ENCODE measurements at regions not wholly inside any gene's neighbourhood (a gene's known extent, or its start where the extent isn't known, plus 50 kb on each side); places are given as distances from the start of the nearest gene placed in this dataset.
"Not testable (repeated sequence)": the region's sequence is repeated elsewhere in the genome, so short reads cannot be mapped to it uniquely, and the experiment has no call there.

DNA sequence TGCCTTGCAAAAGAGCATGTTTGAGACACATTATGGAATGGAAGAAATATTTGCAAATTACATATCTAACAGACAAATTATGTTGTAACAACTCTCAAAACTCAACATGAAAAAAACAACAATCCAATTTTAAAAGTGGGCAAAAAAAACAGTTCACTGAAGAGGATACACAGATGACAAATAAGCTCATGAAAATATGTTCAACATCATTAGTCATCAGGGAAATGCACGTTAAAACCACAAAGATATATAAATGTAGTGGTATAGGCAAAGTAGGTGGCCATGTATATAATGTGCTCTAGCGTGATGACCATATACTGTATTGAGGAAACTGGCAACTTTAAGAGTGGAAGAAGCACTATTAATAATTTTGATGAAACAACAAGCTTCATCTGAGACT, 220.1 kb downstream of the IRS1 start:
- no peak for DNase-seq (ENCODE audit: low read depth)

DNA sequence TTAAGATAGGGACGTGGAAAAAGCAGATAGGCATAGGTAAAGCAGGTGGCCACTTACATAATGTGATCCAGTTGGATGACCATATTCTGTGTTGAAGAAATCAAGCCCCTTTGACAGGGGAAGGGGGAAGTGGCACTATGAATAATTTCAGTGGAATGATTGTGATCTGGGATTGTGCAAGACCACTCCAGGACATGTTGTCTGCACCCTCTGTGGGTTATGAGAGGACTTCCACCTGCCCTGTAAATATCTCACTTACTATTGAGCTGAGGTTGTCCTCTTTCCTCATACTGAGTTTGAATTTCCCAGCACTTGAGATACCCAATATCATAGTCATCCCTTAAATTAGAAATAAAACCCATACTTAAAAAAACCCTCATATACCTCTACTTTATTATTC, 220.7 kb downstream of the IRS1 start:
- peak; percentile 28 for DNase-seq (ENCODE audit: low read depth)

DNA sequence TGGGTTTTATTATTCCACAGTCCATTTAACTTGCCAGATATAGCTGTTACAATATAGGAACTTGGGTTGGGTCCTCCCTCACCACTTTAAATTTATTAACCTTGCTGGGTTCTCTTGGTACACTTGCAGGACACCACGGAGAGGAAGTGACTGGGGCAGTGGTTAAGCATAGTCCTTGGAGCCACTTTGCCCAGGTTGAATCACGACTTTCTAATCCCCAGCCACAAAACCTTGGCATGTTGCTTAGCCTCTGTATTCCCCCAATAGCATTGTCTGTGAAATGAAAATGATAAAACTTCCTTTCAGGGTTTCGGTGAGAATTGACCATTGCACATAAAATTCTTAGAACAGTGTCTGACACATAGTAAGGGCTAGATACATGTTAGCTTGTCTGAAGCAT, 221.2 kb downstream of the IRS1 start:
- peak; percentile 40 for DNase-seq (ENCODE audit: low read depth)

DNA sequence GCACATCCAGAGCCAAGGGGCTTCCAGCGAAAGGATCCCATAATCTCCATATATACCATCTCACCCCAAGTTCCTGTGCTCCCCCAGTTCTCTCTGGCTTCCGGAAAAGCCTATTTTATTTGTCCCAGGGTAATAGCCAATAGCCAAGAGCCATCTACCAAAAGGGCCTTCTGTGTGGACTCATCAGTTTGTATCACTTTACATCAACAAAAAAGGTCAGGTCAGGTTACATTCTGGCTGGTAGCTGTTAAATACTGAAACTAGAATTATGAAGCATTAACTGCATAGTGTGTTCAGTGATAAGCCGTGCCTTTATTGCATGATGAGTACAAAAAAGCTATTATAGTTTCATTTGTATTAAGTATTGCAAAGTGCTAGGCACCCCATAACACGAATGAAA, 223.7 kb downstream of the IRS1 start:
- no peak for DNase-seq (ENCODE audit: low read depth)

DNA sequence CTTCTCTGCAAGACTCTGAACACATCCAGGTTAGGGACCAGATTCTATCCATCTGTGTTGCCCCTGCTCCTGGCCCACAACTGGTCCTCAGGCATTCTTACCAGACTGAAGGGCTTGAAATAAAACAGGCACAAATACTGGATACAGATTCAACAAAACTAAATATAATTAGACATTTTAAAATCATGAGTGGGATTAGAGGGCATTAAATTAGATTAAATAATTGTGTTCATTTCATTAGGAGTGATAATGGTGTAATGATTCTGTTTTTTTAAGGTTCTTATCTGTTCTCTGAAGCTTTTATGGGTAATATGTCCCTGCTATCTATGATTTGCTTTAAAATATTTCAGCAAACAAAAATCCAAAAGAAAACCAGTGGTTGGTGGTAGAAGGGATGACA, 226.5 kb downstream of the IRS1 start:
- DNase-seq (ENCODE audit: low read depth) = no peak

DNA sequence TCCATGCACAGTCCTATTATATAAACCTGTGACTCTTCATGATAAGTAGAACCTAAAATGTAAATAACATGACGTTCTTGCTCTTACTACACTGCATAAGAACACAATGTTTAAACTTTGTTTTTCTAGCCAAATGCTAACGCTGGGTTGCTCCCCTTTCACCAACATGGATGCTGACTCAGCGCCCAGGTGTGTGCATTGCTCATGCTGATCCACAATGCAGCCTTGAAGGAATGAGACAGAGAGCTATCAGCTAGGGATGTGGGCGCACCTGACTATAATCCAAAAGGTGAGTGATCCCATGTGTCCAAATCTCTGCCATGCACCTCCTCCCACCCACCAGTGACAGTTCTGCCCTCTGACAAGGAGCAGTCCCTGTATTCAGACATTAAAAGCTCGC, 235.0 kb downstream of the IRS1 start:
- DNase-seq (ENCODE audit: low read depth) = no peak

DNA sequence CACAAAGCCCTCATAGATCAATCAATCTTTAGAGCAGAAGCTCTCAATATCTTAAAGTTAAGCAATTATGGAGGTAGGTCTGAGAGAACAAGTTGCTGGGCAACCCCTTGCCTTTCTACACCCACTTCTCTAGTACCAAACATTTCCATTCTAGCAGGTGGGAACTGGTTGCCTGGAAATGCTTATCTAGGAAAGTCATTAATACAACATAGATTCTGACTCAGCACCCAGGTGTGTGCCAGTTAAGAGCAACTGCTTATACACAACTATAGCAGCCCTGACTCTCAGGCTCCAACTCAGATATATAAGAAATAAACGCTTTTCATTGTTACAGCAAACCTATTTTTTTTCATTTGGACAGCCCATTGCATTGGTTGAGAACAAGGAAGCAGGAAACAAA, 237.7 kb downstream of the IRS1 start:
- no peak for DNase-seq (ENCODE audit: low read depth)

DNA sequence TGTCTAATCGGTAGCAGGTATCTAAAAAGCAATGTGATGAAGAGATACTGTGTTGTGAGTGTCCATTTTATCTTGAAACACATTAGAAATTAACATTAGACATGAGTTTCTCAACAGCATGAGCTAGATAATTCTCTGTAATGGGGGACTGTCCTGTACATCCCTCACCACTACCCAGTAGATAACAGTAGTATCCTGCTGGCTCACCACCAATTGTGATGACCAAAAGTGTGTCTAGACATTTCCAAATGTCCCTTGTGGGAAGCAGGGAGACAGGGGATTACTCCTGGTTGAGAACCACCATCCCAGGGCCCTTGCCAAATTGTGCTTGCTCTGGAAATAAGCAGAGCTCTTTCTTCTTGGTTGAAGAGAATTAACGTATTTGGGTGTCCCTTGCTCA, 239.3 kb downstream of the IRS1 start:
- no peak for DNase-seq (ENCODE audit: low read depth)

DNA sequence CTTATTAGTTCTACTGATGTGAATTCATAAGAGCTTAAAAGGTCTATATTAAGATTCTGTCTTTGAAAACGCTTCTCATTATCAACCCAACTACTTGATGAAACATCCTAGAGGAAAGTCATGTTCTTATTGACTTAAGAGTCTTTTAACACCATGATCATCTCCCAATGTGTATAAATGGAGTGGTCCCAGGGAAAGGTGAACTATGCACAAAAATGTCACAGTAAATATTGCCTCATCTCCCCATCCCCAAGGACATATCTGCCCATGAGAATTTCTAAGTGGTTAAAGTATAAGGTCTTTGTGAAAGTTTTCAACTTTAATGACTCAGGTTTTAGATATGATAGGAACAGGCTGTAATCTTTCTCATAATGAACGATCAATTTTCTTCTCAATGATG, 240.1 kb downstream of the IRS1 start:
- DNase-seq (ENCODE audit: low read depth) = no peak

DNA sequence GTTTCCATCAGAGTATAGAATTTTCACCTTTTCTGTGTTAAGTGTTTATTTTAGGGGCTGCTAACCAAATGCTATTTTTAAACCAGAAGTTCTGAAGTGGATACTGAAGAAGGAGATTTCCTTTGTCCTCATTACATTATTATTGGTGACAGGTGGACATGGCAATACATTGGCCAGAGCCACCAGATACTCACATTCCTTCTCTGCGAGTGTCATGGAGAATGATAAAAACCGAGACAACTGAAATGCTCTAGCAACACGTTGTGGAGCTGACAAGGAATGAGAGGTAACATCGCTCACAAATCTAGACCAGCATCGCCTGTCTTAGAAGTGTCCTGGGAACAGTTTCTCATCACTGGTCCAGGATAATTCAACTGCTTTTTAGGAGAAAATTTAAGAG, 241.2 kb downstream of the IRS1 start:
- no peak for DNase-seq (ENCODE audit: low read depth)

DNA sequence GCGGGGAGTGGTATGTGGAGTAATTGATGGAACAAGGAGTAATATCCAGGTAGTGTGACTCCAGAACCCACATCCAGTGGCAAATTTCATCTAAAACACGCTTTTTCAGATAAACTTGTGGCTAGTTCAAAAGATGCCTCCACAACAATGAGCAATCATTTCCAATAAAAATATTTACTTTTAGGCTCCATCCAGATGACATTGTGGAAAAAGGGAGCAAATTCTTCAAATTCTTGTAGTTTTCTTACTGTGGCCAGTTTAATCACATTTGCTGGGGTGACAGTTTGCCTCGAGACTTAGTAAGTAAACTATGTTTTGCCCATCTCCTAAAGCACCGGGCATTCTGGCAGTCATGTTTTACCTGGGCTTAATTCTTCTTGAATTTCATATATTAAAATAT, 243.6 kb downstream of the IRS1 start:
- no peak for DNase-seq (ENCODE audit: low read depth)

DNA sequence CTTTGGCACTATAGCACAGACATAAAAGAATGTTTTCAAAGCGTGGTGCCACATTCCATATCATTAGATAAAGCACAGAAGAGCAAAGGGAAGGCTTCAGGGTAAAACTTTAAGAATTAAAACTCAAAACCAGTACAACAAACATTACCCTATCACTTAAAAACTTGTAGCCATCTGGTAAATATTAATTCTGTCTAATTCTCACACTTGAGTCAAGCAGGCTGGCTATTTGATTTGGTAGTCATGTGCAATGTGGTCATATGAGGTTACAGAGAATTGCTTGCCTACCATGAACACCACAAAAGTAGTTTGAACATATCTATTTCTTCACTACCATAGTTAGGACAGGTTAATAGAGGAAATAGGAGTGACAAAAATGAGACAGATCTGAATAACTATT, 244.9 kb downstream of the IRS1 start:
- DNase-seq (ENCODE audit: low read depth) = no peak

DNA sequence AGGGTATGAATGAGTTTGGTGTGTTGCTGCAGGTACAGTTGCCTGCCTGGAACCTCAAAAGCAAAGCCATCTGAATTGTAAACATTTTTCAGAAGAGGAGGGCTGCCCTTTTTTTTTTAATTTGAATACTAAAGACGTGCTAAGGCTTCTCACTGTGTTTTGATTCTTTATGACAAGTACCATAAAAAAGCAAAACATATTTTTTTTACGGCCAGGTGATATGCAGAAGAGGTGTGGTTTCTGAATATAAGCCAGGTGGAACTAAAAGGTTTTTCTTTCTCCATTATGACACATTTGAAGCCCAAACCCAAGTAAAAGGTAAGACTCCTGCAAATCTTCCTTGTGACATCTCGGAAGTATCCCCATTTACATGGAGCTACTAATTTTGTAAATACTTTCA, 246.3 kb downstream of the IRS1 start:
- DNase-seq (ENCODE audit: low read depth) = no peak

DNA sequence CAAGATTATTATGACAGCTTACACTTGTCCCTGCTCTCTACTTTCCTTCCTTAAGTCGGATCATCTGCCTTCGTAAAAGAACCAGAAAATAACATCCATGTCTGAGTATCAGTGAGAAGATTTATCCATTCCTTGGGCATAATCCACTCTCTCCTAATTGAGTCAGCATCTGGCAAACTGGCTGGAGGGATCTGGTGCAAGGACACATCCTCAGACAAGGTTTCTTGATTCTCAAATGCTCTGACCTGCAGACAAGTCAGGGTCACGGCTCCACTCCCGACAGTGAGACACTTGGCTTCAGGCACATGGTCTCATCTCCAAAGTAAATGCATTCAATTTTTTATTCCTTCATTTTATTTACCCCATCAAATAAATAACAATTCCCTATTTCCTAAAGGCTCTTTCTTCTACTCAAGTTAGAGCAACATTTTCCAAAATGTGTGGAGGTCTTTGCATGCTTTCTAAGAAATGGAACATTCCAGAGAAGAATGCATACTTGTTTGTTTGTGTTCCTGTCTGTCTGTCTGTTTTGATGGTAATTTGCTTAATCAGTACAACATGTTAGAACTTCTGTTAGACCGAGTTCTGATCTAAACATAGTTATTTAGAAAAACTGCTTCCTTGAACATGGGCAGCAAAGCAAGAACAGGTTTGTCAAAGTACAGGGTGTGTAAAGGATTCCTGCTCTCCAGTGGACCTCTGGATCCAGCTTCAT, 246.9 kb downstream of the IRS1 start:
- DNase-seq (ENCODE audit: low read depth) = no peak

DNA sequence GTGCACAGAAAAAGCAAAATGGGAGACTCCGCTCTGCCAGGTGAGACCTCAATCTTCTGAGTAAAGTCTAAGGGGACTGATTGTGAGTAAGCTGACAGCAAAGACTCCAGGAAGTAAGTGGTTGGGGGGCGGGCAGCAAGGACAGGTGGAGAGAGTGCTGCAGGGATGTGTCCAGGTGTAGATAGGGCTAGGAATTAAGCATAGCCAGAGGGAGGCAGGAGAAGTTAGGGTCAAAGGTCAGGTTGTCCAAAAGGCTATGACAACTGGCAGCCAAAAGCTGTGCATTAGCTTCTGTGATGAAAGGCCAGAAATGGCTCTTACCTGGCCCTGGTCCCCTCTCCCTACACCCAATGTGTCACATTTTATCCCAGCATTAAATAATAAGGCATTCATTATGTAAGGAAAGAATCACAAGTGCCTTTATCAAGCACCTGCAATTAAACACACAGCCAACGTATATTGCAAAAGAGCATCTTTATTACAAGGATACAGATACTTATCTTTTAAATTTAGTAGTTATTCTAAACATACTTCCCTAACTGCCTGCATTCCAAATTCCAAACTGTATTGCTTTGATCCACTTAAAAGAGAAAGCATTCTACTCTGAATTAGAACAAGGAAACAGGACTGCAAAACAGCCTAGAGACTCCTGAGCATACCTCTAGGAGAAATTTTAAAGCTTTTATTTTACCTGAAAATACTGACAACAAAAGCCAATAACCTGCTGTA, 247.9 kb downstream of the IRS1 start:
- DNase-seq (ENCODE audit: low read depth) = no peak

DNA sequence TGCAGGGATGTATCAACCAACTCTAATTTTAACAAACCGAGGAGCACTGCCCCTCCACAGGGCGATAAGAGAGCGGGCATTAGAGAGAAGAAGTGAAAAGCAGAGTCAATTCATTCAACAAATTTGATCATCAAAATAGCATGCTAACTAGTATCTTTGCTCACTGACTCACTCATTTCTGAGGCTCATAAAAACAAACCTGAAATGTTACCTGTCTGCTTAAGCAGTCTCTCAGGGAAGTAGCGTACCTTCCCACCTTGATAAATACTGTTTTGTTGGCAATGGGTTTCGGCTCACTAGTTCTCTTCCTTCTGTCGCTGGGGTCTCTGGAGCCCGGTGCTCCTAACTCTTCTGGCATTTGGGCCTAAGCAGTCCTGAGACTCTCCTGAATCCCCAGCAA, 248.8 kb downstream of the IRS1 start:
- DNase-seq (ENCODE audit: low read depth) = no peak

DNA sequence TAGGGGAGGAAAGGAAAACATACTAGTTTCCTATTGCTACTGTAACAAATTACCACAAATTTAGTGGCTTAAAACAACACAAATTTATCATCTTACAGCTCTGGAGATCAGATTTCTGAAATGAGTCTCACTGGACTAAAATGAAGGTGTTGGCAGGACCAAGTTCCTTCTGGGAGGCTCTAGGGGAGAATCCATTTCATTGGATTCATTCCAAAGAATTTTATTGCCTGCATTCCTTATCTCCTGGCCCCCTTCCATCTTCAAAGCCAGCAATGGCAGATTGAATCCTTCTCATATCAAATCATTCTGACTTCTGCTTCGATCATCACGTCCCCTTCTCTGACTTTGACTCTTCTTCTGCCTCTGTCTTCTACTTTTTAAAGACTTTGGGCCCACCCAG, 250.9 kb downstream of the IRS1 start:
- DNase-seq (ENCODE audit: low read depth) = no peak

DNA sequence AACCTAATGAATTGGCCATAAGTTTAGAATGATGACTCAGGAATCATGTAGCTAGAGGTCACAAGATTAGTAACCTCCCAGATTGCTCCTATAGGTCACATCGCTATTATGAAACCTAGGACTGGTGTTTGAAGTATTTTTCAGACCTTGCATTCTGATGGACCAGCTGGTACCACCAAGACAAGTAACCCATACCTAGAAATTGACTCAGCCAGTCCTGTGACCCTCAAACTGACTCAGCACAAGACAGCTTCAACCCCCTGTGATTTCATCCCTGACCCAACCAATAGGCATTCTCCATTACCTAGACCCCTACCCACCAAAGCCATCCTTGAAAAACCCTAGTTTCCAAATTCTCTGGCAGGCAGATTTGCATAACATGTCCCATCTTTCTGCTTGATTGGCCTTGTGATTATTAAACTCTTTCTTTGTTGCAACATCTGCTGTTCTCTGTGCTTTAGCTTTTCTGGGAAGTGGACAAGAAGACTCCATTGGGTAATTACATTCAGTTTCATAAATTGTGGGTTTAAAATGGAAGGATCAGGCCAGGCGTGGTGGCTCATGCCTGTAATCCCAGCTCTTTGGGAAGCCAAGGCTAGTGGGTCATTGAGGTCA, 254.9 kb downstream of the IRS1 start:
- no peak for DNase-seq (ENCODE audit: low read depth)

DNA sequence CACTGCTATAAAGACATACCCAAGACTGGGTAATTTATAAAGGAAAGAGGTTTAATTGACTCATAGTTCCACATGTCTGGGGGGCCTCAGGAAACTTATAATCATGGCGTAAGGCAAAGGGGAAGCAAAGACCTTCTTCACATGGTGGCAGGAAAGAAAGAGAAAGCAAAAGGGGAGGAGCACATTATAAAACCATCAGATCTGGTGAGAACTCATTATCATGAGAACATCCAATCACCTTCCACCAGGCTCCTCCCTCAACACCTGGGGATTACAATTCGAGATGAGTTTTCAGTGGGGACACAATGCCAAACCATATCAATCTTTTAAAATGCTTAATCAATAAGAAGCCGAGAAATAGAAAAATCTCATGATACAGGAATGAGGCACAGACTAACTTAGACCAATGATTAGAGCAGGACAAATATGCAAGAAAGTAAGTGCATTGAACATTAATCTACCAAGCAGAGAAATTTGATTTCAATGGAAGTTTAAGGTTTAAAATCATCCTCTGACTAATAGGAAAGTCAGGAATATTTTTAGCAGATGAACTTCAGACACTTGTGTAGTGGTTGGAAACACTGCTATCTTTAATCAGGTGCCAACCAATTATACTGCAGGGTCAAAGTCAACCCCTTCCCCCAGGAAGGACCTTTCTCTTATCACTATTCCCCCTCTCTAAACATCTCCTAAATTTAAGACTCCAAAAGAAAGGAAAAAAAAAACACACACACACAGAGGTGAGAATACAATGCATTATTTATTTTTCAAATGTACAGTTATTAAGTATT, 259.2 kb downstream of the IRS1 start:
- no peak for DNase-seq (ENCODE audit: low read depth)

DNA sequence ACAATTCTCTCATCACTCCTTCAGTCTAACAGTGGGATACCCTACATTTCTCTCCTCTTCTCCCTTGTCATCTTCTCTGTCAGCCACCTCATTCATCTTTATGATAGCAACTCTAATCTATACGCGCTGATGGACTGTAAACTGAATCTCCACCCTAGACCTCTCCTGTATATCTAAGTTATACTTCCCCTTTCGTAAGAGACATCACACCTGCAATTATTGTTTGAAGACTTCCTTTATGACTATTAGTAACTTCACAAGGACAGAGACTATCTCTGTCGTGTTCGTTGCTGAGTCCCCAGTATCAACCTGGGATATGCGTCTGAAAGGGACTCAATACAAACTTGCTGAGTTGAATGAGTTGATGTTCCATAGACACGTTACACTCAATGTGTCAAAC, 263.2 kb downstream of the IRS1 start:
- no peak for DNase-seq (ENCODE audit: low read depth)

DNA sequence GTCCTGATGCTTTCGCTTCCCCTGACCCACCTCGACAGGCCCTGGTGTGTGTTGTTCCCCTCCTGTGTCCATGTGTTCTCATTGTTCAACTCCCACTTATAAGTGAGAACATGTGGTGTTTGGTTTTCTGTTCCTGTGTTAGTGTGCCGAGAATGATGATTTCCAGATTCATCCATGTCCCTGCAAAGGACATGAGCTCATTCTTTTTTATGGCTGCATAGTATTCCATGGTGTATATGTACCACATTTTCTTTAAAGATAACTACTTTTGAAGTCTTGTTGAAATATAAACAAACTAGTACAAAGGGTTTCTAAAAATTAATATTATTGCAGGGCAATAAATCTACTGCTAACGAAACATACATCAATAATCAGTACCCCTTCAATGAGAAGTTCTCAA, 266.6 kb downstream of the IRS1 start:
- DNase-seq (ENCODE audit: low read depth) = not testable (repeated sequence)

DNA sequence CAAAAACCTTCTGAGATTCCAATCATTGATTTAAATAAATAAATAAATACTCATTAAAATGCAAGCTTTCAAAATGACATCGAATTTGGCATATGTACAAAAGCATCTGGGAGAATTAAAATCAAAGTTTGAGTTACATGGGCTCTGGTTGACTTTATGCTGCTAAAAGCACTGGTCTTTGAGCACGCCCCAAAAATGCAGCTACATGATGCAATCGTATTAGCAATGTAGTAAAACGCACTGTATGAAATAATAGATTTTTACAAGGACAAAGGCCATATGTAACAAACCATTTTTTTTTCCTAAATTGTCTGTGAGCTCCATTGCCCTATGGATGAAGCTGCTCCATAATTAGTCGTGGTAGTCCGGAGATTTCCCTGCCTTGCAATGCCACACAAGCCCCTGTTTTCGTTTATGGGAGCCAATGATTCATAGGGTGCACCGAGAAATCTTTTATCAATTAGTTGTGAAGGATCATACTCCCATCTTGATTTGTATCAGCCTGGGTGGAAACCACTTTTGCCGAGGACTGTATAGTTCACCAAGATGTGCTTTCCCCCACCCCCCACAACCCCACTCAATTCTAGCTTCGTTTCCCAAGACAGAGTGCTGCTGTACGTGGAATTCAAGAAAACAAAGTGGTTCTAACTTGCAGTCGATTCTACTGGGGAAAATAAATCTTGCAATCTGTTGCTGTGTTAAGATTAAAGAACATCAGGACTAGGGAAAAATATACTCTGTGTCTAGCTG, 268.4 kb downstream of the IRS1 start:
- no peak for DNase-seq (ENCODE audit: low read depth)

Data from Daoy (cell line).